DND-41 (cell line): ENCODE measurements at regions not wholly inside any gene's neighbourhood (a gene's known extent, or its start where the extent isn't known, plus 50 kb on each side); places are given as distances from the start of the nearest gene placed in this dataset.

Experiments
- ATAC-seq: fragments of 200-7000 bp; cut with Tn5 transposase; 3 replicates; pipeline ENCODE4 v1.9.1; 2021; ENCODE audit warnings: low read depth; ENCODE audit not compliant: insufficient read depth
- DNase-seq: peaks from one replicate; pipeline ENCODE4 v3.0.0-alpha.2; 2020
- H2AFZ ChIP-seq: 2 replicates; pipeline ENCODE4 v1.6.0; 2012; ENCODE audit warnings: low read depth, low read length
- H3K27ac ChIP-seq: 2 replicates; pipeline ENCODE4 v1.5.1; 2012; ENCODE audit warnings: low read length, inconsistent platforms
- H3K27me3 ChIP-seq: fragments of 200-600 bp; sonication (generic); 2 replicates; pipeline ENCODE4 v1.6.0; 2012; ENCODE audit warnings: low read length, mild to moderate bottlenecking, inconsistent platforms; ENCODE audit not compliant: insufficient read depth, poor library complexity
- H3K36me3 ChIP-seq: 2 replicates; pipeline ENCODE4 v1.5.1; 2012; ENCODE audit warnings: low read length, inconsistent platforms; ENCODE audit not compliant: insufficient read depth
- H3K4me1 ChIP-seq: 2 replicates; pipeline ENCODE4 v1.5.1; 2012; ENCODE audit warnings: mild to moderate bottlenecking, low read length; ENCODE audit not compliant: insufficient read depth
- H3K4me2 ChIP-seq: 2 replicates; pipeline ENCODE4 v1.6.0; 2012; ENCODE audit warnings: mild to moderate bottlenecking, moderate library complexity, low read length, inconsistent platforms; ENCODE audit not compliant: insufficient read depth
- H3K4me3 ChIP-seq, 2 experiments: fragments of 200-600 bp in 1 of 2; shearing (Covaris generic) in 1 of 2; 2 replicates each; pipeline ENCODE4 v1.5.1; 2012 to 2016; ENCODE audit warnings: inconsistent platforms in 2 of 2, low read length in 2 of 2, mild to moderate bottlenecking in 2 of 2, low read depth in 1 of 2, moderate library complexity in 1 of 2
- H3K79me2 ChIP-seq: 2 replicates; pipeline ENCODE4 v1.6.0; 2012; ENCODE audit warnings: low read length, inconsistent platforms; ENCODE audit not compliant: insufficient read depth
- H3K9ac ChIP-seq: 2 replicates; pipeline ENCODE4 v1.6.0; 2012; ENCODE audit warnings: low read depth, mild to moderate bottlenecking, inconsistent platforms, low read length, moderate library complexity
- H3K9me3 ChIP-seq: 2 replicates; pipeline ENCODE4 v1.5.1; 2012; ENCODE audit warnings: low read length, moderate library complexity, mild to moderate bottlenecking, inconsistent platforms; ENCODE audit not compliant: insufficient read depth, severe bottlenecking
- H4K20me1 ChIP-seq: 2 replicates; pipeline ENCODE4 v1.6.0; 2012; ENCODE audit warnings: low read length; ENCODE audit not compliant: insufficient read depth
- CTCF ChIP-seq: IDR thresholded peaks from 2 replicates; pipeline ENCODE4 v1.5.1; 2012; ENCODE audit warnings: borderline replicate concordance, low read length, moderate library complexity, mild to moderate bottlenecking; ENCODE audit not compliant: poor library complexity, severe bottlenecking; ENCODE audit errors: extremely low read depth
- EZH2 ChIP-seq: IDR thresholded peaks from 3 replicates; pipeline ENCODE4 v1.6.1; 2012; ENCODE audit warnings: borderline replicate concordance, low read depth, mild to moderate bottlenecking, moderate library complexity, low read length, inconsistent platforms; ENCODE audit not compliant: severe bottlenecking

GRCh38 chr9:89797937-89798455 lies 193.2 kb downstream of the GADD45G start:
- no peak overlapping the region for H3K27ac ChIP-seq

DNA sequence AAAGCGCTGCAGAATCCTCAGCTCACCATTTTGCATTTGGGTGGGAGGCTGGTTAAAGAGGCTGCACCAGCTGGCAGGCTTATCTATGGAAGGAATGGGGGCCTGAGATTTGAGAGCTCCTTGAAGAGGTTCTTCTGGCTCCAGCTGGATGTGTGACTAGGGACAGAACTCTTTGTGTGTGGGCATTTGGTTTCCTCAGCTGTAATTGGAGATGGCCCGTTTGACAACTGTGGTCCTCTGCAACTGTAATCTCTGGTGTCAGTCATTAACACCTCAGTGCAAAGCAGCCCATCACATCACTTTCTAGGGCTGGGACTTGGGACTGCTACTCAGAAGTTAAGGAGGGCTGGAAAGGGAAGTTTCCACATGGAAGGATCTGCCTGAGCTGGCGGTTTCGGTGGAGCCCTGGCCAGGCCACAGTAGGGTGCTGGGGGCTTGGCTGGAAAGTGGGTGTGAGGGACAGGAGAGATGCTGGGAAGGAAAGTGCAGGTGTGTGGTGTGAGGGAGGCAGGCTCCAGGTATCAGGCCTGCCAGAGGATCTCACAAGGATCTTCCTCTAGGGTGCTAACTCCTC lies 193.8 kb downstream of the GADD45G start:
- H3K79me2 ChIP-seq, result no peaks in the 10 kb centered on the region
- no peak for TF ChIP-seq EZH2
- TF ChIP-seq CTCF, result no peak
- no peak for DNase-seq
- no peaks in the 10 kb centered on the region for H3K27me3 ChIP-seq
- H3K27ac ChIP-seq, result no peak overlapping the region
- H3K4me3 ChIP-seq, result no peak overlapping the region
- no peaks in the 10 kb centered on the region for H4K20me1 ChIP-seq
- H3K4me1 ChIP-seq, result no peaks in the 10 kb centered on the region
- no peaks in the 10 kb centered on the region for H3K36me3 ChIP-seq
- no peak overlapping the region for H3K9ac ChIP-seq
- no peak for ATAC-seq
- no peak overlapping the region for H3K4me2 ChIP-seq
- H3K9me3 ChIP-seq, result no peaks in the 10 kb centered on the region
- no peak overlapping the region for H2AFZ ChIP-seq

More at GRCh38 chr9:89797937-89798455, 193.2 kb downstream of the GADD45G start:
- TF ChIP-seq CTCF, result no peak
- no peak for TF ChIP-seq EZH2
- no peak overlapping the region for H3K9ac ChIP-seq
- no peak overlapping the region for H2AFZ ChIP-seq
- no peak for DNase-seq
- H3K4me3 ChIP-seq, result no peak overlapping the region
- H3K9me3 ChIP-seq, result no peaks in the 10 kb centered on the region
- no peaks in the 10 kb centered on the region for H3K4me1 ChIP-seq
- no peaks in the 10 kb centered on the region for H3K27me3 ChIP-seq
- no peaks in the 10 kb centered on the region for H3K36me3 ChIP-seq
- no peaks in the 10 kb centered on the region for H3K79me2 ChIP-seq
- ATAC-seq, result no peak
- H4K20me1 ChIP-seq, result no peaks in the 10 kb centered on the region
- no peak overlapping the region for H3K4me2 ChIP-seq

- no peak for ATAC-seq
- H3K36me3 ChIP-seq, result no peaks in the 10 kb centered on the region
- no peak for DNase-seq
- no peak overlapping the region for H2AFZ ChIP-seq
- no peaks in the 10 kb centered on the region for H3K9me3 ChIP-seq
- no peak overlapping the region for H3K9ac ChIP-seq
- no peak for TF ChIP-seq CTCF
- TF ChIP-seq EZH2, result no peak
- H4K20me1 ChIP-seq, result no peaks in the 10 kb centered on the region
- H3K27me3 ChIP-seq, result no peaks in the 10 kb centered on the region
- H3K27ac ChIP-seq, result no peak overlapping the region
- no peaks in the 10 kb centered on the region for H3K4me1 ChIP-seq
- no peak overlapping the region for H3K4me2 ChIP-seq
- no peak overlapping the region for H3K4me3 ChIP-seq
- no peaks in the 10 kb centered on the region for H3K79me2 ChIP-seq
Measured at GRCh38 chr9:89799221-89799620, 194.4 kb downstream of the GADD45G start.

DNA sequence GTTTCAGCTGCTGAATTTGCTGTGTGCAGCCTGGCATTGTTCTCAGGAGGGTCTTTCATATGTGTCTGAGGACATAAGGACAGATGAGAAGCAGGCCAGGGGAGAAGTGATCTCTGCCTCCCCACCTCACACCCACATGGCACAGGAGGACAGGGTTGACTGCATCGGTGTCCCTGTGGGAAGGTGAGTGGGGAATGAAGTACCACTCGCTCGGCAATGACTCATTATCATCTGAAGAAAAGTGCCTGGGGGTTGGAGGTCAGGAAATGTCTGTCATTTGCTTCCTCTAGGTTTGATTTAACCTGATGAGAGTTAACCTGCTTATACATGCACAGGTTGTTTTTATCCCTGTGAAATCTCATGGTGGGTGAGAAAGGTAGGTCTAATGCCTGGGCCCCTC lies 195.0 kb downstream of the GADD45G start:
- H3K4me2 ChIP-seq, result no peak overlapping the region
- ATAC-seq (no peak), DNase-seq (no peak)
- H3K4me3 ChIP-seq, result no peak overlapping the region
- TF ChIP-seq EZH2 (no peak), CTCF (no peak)
- H3K27me3 ChIP-seq, result no peaks in the 10 kb centered on the region
- H3K9me3 ChIP-seq, result no peaks in the 10 kb centered on the region
- H3K27ac ChIP-seq, result no peak overlapping the region
- no peak overlapping the region for H3K9ac ChIP-seq
- no peaks in the 10 kb centered on the region for H3K36me3 ChIP-seq
- no peaks in the 10 kb centered on the region for H3K4me1 ChIP-seq
- H4K20me1 ChIP-seq, result no peaks in the 10 kb centered on the region
- no peaks in the 10 kb centered on the region for H3K79me2 ChIP-seq
- H2AFZ ChIP-seq, result no peak overlapping the region
